HL-60 (cell line): ENCODE measurements at regions not wholly inside any gene's neighbourhood (a gene's known extent, or its start where the extent isn't known, plus 50 kb on each side); places are given as distances from the start of the nearest gene placed in this dataset.

Source experiments
- CTCF ChIP-seq: IDR thresholded peaks from one replicate; pipeline ENCODE4 v1.5.1; 2011; ENCODE audit warnings: low read length, control low read depth, inconsistent platforms; ENCODE audit not compliant: insufficient read depth
- POLR2AphosphoS5 ChIP-seq: IDR thresholded peaks from 2 replicates; pipeline ENCODE4 v1.6.1; 2012; ENCODE audit warnings: low read depth
- TF ChIP-seq, protein P1 (sequence below): IDR thresholded peaks from 2 replicates; pipeline ENCODE4 v1.6.1; 2012; ENCODE audit warnings: low read depth; ENCODE audit not compliant: insufficient replicate concordance

DNA sequence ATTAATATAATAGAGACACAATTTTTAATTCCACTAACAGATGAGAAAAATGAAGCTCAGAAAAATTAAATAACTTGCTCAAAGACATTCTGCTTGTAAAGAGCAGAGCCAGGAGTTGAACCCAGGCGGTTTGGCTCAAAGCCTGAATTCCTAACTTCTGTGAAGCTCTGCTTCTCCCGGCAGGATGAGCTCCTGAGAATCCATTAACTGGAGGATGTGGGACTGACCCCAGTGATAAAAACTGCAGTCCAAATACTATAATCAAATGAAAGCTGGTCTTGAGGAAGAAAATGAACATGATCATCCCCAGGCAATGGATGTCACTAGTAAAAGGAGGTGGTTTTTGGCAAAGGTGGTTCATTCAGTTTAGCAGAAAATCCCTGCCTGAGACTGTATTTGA lies 898.2 kb downstream of the CCSER2 start:
- TF ChIP-seq CTCF (no peak), POLR2AphosphoS5 (no peak)
- TF ChIP-seq, protein P1, sequence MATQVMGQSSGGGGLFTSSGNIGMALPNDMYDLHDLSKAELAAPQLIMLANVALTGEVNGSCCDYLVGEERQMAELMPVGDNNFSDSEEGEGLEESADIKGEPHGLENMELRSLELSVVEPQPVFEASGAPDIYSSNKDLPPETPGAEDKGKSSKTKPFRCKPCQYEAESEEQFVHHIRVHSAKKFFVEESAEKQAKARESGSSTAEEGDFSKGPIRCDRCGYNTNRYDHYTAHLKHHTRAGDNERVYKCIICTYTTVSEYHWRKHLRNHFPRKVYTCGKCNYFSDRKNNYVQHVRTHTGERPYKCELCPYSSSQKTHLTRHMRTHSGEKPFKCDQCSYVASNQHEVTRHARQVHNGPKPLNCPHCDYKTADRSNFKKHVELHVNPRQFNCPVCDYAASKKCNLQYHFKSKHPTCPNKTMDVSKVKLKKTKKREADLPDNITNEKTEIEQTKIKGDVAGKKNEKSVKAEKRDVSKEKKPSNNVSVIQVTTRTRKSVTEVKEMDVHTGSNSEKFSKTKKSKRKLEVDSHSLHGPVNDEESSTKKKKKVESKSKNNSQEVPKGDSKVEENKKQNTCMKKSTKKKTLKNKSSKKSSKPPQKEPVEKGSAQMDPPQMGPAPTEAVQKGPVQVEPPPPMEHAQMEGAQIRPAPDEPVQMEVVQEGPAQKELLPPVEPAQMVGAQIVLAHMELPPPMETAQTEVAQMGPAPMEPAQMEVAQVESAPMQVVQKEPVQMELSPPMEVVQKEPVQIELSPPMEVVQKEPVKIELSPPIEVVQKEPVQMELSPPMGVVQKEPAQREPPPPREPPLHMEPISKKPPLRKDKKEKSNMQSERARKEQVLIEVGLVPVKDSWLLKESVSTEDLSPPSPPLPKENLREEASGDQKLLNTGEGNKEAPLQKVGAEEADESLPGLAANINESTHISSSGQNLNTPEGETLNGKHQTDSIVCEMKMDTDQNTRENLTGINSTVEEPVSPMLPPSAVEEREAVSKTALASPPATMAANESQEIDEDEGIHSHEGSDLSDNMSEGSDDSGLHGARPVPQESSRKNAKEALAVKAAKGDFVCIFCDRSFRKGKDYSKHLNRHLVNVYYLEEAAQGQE: no peak
